Neutrophil (primary cell): ENCODE measurements at regions not wholly inside any gene's neighbourhood (a gene's known extent, or its start where the extent isn't known, plus 50 kb on each side); places are given as distances from the start of the nearest gene placed in this dataset.

ENCODE experiments used
- H3K27ac ChIP-seq: fragments of 200-600 bp; sonication (generic); 2 replicates; pipeline ENCODE4 v1.5.1; 2016; ENCODE audit warnings: mild to moderate bottlenecking, moderate library complexity
- H3K27me3 ChIP-seq: fragments of 200-600 bp; sonication (generic); 2 replicates; pipeline ENCODE4 v1.6.0; 2016; ENCODE audit warnings: mild to moderate bottlenecking
- H3K36me3 ChIP-seq: fragments of 200-600 bp; sonication (generic); 2 replicates; pipeline ENCODE4 v1.5.1; 2017
- H3K4me1 ChIP-seq, 2 experiments: fragments of 200-600 bp in 1 of 2; sonication (generic) in 1 of 2; 1 replicate in 1 of 2; 2 replicates in 1 of 2; pipeline versions ENCODE4 v1.5.1 to v1.6.1; 2013 to 2016; ENCODE audit warnings: low read depth in 1 of 2, low read length in 1 of 2, mild to moderate bottlenecking in 1 of 2, moderate library complexity in 1 of 2; ENCODE audit not compliant: control insufficient read depth in 1 of 2, insufficient read depth in 1 of 2
- H3K4me3 ChIP-seq, 2 experiments: fragments of 200-600 bp in 1 of 2; sonication (generic) in 1 of 2; 1 replicate in 1 of 2; 2 replicates in 1 of 2; pipeline ENCODE4 v1.5.1; 2013 to 2016; ENCODE audit warnings: low read depth in 1 of 2, low read length in 1 of 2, mild to moderate bottlenecking in 1 of 2, moderate library complexity in 1 of 2
- H3K9me3 ChIP-seq: fragments of 200-600 bp; sonication (generic); 2 replicates; pipeline ENCODE4 v1.5.1; 2016
- CTCF ChIP-seq: fragments of 200-600 bp; sonication (generic); IDR thresholded peaks from 2 replicates; pipeline ENCODE4 v1.5.1; 2016; ENCODE audit warnings: antibody characterized with exemption

DNA sequence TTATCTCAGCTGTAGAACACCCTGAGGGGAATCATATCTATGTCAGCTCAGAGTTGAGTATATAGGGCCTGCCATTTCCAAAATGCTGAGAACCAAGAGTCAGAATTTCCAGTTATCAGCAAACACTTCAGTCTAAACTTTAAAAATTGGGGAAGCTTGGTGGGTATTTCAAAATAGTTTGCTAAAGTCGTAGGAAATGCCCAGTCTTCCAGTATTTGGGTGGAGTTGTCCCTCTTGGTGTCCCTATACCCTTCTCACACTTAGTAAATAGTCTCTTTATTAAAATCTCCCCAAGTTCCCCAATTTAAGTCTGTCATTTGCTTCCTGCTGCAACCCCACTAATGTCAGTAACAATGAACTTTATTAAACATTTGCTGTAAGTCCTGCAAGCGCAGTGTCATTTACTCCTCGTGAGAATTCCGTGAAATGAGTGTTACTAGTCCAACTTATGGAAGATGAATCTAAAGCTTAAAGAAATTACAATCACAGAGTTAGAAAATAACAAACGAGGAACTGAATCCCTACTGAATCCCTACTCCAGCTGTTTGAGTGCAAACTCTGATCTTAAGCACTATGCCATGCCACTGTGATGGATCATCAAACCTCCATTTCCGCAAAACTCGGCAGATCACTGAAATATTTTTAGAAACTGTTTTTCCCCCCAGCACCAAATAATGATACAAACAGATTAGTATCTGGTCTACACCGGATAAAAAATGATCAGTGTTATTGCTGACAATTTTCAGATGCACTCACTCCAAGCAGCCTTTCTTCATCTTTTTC lies 341.7 kb upstream of the PROK2 start:
- Histone ChIP-seq H3K4me3 (no peak overlapping the region), H3K27me3 (no peaks in the 10 kb centered on the region), H3K9me3 (no peaks in the 10 kb centered on the region), H3K4me1 (no peaks in the 10 kb centered on the region), H3K27ac (no peak overlapping the region), H3K36me3 (no peaks in the 10 kb centered on the region)
- no peak for TF ChIP-seq CTCF

DNA sequence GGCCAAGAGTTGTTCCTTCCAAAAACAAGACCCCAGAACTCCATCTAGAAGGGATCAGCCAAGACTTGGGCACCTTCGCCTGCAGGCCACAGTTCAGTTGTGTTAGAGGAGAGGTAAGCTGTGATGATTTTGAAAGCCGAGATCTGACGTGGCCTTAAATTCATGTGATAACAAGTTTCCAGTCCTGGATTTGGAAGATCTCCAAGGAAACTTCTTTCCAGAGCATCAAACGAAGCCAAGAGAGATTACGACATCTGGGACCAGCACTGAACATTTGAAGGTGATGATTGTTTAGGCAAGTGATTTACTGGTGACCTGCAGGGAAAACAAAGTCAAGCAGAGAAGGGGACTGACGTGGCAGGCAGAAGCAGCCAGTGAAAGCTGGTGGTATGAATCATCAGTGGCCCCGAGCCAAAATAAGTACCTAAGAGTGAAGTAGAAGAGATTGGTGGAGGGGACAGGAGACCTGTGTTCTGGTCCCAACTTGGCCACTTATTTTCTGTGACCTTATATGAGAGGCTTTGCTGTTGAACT lies 339.0 kb upstream of the PROK2 start:
- no peak overlapping the region for H3K27ac ChIP-seq
- H3K4me1 ChIP-seq: no peaks in the 10 kb centered on the region
- no peak overlapping the region for H3K4me3 ChIP-seq
- H3K36me3 ChIP-seq: no peaks in the 10 kb centered on the region
- H3K9me3 ChIP-seq: no peaks in the 10 kb centered on the region
- TF ChIP-seq CTCF: no peak
- H3K27me3 ChIP-seq: no peaks in the 10 kb centered on the region

DNA sequence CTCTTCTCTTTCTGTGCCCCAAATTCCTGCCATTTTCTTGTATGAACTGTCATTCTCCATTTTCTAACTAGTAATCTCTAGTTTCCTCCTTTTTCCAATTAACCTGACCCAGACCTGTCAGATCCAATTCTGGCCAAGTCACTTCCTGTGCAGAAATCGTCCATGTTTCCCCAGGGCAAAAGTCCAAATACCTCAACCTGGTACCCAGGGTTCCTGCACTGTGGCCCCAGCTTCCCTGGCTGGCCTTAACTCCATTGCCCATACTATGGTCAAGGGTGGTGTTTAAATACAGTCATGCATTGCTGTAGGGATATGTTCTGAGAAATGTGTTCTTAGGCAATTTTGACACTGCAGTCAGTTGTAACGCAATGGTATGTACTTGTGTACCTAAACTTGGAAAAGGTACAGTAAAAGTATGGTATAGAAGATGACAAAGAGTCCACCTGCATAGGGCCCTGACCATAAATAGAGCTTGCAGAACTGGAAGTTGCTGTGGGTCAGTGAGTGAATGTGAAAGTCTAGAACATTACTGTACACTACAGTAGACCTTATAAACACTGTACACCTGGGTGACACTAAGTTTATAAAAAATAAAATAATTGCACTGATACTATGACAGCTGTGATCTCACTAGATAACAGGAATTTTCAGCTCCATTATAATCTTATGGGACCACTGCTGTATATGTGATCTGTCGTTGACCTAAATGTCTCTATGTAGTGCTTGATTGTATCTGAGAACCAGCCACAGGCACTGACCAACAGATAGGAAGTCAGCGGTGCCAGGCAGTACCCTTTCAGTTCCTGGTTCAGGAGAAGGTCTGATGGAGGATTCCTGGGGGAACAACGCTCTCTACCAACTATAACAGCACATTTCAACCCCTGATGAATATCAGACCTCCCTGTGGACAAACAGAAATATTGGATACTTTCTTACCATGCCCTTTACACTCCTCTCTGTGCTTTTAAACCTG lies 336.1 kb upstream of the PROK2 start:
- no peak for TF ChIP-seq CTCF
- Histone ChIP-seq H3K9me3 (no peaks in the 10 kb centered on the region), H3K36me3 (no peaks in the 10 kb centered on the region), H3K27ac (no peak overlapping the region), H3K4me1 (no peaks in the 10 kb centered on the region), H3K27me3 (no peaks in the 10 kb centered on the region), H3K4me3 (no peak overlapping the region)

GRCh38 chr3:72120039-72120438 lies 335.1 kb upstream of the PROK2 start:
- TF ChIP-seq CTCF: no peak
- H3K27me3 ChIP-seq: no peaks in the 10 kb centered on the region
- H3K4me3 ChIP-seq: no peak overlapping the region
- H3K36me3 ChIP-seq: no peaks in the 10 kb centered on the region
- H3K27ac ChIP-seq: no peak overlapping the region
- H3K9me3 ChIP-seq: no peaks in the 10 kb centered on the region
- no peaks in the 10 kb centered on the region for H3K4me1 ChIP-seq

- Histone ChIP-seq H3K36me3 (no peaks in the 10 kb centered on the region), H3K9me3 (no peaks in the 10 kb centered on the region), H3K27ac (no peak overlapping the region), H3K4me1 (no peaks in the 10 kb centered on the region), H3K27me3 (no peaks in the 10 kb centered on the region), H3K4me3 (no peak overlapping the region)
- TF ChIP-seq CTCF: no peak
Measured at GRCh38 chr3:72118628-72119027, 333.7 kb upstream of the PROK2 start.
